Renal cortex interstitium (tissue), 11 donors: ENCODE measurements at regions not wholly inside any gene's neighbourhood (a gene's known extent, or its start where the extent isn't known, plus 50 kb on each side); places are given as distances from the start of the nearest gene placed in this dataset.
"Not testable (repeated sequence)": the region's sequence is repeated elsewhere in the genome, so short reads cannot be mapped to it uniquely, and the experiment has no call there.

Experiments
- DNase-seq, 11 donors: peaks; one replicate each; pipeline ENCODE4 v3.0.0-alpha.2; 2013; ENCODE audit warnings: low read depth in 9 of 11, low spot score in 4 of 11; ENCODE audit errors: extremely low read depth in 1 of 11

GRCh38 chr14:63147018-63147417, 57.2 kb upstream of the RHOJ start:
- DNase-seq, result no peak

- DNase-seq, result peak in 4 of 11 donors; percentile 1 to 4 (median 2)
Measured at GRCh38 chr14:63134801-63135200, 69.4 kb upstream of the RHOJ start.

DNA sequence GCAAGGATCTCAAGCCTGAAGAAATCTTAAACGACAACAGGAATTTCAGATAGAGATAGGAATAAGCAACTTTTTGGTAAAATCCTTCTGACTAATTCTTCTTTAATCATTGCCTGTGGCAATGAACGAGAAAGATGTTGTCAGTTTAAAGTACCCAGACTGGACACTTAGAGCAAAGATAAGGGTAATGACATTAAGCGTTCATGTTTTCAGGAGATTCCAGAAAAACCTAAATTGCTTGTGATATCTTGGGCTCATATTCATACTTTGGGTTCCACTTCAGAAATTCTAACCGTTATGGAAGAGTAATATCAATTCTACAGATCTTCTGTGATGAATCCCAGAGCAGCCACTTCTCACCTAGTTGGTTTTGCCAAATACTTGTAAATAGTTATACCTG, 73.7 kb upstream of the RHOJ start:
- no peak for DNase-seq

DNA sequence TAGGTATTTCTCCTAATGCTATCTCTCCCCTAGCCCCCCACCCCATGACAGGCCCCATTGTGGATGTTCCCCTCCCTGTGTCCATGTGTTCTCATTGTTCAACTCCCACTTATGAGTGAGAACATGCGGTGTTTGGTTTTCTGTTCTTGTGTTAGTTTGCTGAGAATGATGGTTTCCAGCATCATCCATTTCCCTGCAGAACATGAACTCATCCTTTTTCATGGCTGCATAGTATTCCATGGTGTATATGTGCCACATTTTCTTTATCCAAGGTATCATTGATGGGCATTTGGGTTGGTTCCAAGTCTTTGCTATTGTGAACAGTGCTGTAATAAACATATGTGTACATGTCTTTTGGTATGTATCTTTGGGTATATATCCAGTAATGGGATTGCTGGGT, 61.2 kb upstream of the KCNH5 start:
- not testable (repeated sequence) for DNase-seq

GRCh38 chr14:63100552-63100951, 55.3 kb upstream of the KCNH5 start:
- DNase-seq, result no peak

DNA sequence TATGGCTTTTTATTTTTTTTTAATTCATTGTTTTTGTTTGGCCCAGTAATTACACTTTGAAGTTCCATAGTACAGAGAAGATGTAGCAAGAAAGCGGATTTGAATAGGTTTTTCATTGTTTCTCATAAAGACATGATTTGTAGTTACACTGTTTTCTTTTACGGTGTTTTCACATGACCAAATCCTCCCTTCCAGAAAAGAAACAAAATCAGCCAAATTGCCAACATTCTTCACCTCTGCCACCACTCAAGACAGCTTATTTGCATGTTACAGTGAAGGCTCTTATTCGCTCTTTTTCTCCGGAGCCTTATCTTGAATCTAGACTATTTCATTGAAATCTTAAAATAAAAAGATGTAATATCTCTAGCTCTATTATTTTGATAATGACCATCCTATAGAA, 50.9 kb upstream of the KCNH5 start:
- peak in 5 of 11 donors; percentile 5 to 22 (median 17) for DNase-seq
